ENCODE measurements at regions not wholly inside any gene's neighbourhood (a gene's known extent, or its start where the extent isn't known, plus 50 kb on each side); places are given as distances from the start of the nearest gene placed in this dataset.

DNA sequence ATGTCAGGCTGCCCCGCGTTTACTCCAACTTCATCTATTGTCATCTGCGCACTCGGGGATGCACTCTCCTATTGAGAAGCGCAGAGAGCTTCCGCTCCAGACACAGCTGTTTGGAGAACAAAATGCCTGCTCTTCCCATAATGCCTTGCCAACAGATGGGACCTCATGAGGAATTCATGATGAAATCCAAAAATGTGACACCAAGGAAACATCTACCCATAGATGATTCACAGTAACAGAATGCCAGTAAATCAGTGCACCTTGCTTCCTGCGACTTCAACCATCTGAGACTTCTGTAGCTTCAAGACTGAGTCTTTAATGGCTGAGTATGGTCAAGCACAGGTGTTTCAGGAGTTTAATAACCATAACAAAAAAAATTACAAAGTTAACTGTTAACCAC lies 1144.9 kb upstream of the GOT2 start:
- H3K79me2 ChIP-seq (ENCODE audit: low read length): no peaks in the 10 kb centered on the region
- H3K36me3 ChIP-seq (ENCODE audit: low read depth, low read length): no peaks in the 10 kb centered on the region
- H3K4me3 ChIP-seq (ENCODE audit: low read length): no peak overlapping the region
- intact Hi-C loops (cut with micrococcal nuclease): no loop called here
- no peak overlapping the region for H2AFZ ChIP-seq (ENCODE audit: low read length)
- DNase-seq (peak; percentile 30), ATAC-seq (no peak)
- ChIA-PET CTCF (no interaction called here), POLR2A (ENCODE audit: unreplicated experiment) (no interaction called here)
- H3K4me2 ChIP-seq (ENCODE audit: low read length): no peak overlapping the region
- H4K20me1 ChIP-seq (ENCODE audit: low read length): no peaks in the 10 kb centered on the region
- H3K27ac ChIP-seq (ENCODE audit: low read length): peak overlapping the region; percentile 25; the same call in 1 of the 2 replicates
- no peaks in the 10 kb centered on the region for H3K9me3 ChIP-seq (ENCODE audit: low read length)
- H3K27me3 ChIP-seq (ENCODE audit: low read length): no peaks in the 10 kb centered on the region
- H3K4me1 ChIP-seq (ENCODE audit: insufficient read depth, low read length): 0 out of 2 replicates have a peak, but pooled peaks cover 4% of the 10 kb centered on the region
- H3F3A ChIP-seq (ENCODE audit: low read length, unreplicated experiment): no peaks in the 10 kb centered on the region
- H3K9me2 ChIP-seq (replicated peaks; ENCODE audit: low read length): no peaks in the 10 kb centered on the region
- TF ChIP-seq, protein P1, sequence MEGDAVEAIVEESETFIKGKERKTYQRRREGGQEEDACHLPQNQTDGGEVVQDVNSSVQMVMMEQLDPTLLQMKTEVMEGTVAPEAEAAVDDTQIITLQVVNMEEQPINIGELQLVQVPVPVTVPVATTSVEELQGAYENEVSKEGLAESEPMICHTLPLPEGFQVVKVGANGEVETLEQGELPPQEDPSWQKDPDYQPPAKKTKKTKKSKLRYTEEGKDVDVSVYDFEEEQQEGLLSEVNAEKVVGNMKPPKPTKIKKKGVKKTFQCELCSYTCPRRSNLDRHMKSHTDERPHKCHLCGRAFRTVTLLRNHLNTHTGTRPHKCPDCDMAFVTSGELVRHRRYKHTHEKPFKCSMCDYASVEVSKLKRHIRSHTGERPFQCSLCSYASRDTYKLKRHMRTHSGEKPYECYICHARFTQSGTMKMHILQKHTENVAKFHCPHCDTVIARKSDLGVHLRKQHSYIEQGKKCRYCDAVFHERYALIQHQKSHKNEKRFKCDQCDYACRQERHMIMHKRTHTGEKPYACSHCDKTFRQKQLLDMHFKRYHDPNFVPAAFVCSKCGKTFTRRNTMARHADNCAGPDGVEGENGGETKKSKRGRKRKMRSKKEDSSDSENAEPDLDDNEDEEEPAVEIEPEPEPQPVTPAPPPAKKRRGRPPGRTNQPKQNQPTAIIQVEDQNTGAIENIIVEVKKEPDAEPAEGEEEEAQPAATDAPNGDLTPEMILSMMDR (conservative IDR thresholded peaks at IDR 0.05; ENCODE audit: low read depth, low read length): no peak
- TF ChIP-seq EZH2 (IDR thresholded peaks at IDR 0.05; ENCODE audit: low read length, unreplicated experiment) (no peak), EZH2phosphoT487 (IDR thresholded peaks at IDR 0.05; ENCODE audit: borderline replicate concordance, low read length) (no peak)
- no TSS peak for BruUV-seq (replicated peaks)
- H3K9ac ChIP-seq (ENCODE audit: low read length): no peak overlapping the region

DNA sequence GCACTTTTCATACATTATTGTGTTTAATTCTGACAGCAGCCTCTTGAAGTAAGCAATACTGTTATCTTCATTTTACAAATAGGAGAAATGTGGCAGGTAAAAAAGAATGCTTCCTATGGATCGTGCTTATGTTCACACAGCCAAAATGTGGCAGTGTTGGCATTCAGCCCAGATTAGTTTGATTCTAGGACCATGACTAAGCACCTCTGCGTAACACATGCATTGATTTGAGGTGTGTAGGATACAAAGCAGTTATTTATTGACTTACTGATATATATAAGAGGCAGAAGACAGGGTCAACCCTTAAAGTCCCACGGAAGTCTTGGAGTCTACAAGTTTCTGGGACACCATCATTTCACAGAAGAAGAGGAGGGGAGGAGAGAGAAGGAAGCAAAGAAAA lies 1144.4 kb upstream of the GOT2 start:
- H3K36me3 ChIP-seq (ENCODE audit: low read depth, low read length): no peaks in the 10 kb centered on the region
- intact Hi-C loops (cut with micrococcal nuclease): no loop called here
- TF ChIP-seq EZH2phosphoT487 (IDR thresholded peaks at IDR 0.05; ENCODE audit: borderline replicate concordance, low read length) (no peak), EZH2 (IDR thresholded peaks at IDR 0.05; ENCODE audit: low read length, unreplicated experiment) (no peak)
- TF ChIP-seq, protein P1 (conservative IDR thresholded peaks at IDR 0.05; ENCODE audit: low read depth, low read length): no peak
- H3K4me2 ChIP-seq (ENCODE audit: low read length): no peak overlapping the region
- no peaks in the 10 kb centered on the region for H3K9me2 ChIP-seq (replicated peaks; ENCODE audit: low read length)
- no peak overlapping the region for H3K9ac ChIP-seq (ENCODE audit: low read length)
- no peaks in the 10 kb centered on the region for H3F3A ChIP-seq (ENCODE audit: low read length, unreplicated experiment)
- no peaks in the 10 kb centered on the region for H4K20me1 ChIP-seq (ENCODE audit: low read length)
- ChIA-PET CTCF (no interaction called here), POLR2A (ENCODE audit: unreplicated experiment) (no interaction called here)
- no peaks in the 10 kb centered on the region for H3K9me3 ChIP-seq (ENCODE audit: low read length)
- no peak overlapping the region for H3K4me3 ChIP-seq (ENCODE audit: low read length)
- H3K27me3 ChIP-seq (ENCODE audit: low read length): no peaks in the 10 kb centered on the region
- ATAC-seq (no peak), DNase-seq (peak; percentile 66)
- H3K27ac ChIP-seq (ENCODE audit: low read length): peak overlapping the region; percentile 25; the same call in 1 of the 2 replicates
- no peak overlapping the region for H2AFZ ChIP-seq (ENCODE audit: low read length)
- BruUV-seq (replicated peaks): no TSS peak
- 0 out of 2 replicates have a peak, but pooled peaks cover 4% of the 10 kb centered on the region for H3K4me1 ChIP-seq (ENCODE audit: insufficient read depth, low read length)
- no peaks in the 10 kb centered on the region for H3K79me2 ChIP-seq (ENCODE audit: low read length)

DNA sequence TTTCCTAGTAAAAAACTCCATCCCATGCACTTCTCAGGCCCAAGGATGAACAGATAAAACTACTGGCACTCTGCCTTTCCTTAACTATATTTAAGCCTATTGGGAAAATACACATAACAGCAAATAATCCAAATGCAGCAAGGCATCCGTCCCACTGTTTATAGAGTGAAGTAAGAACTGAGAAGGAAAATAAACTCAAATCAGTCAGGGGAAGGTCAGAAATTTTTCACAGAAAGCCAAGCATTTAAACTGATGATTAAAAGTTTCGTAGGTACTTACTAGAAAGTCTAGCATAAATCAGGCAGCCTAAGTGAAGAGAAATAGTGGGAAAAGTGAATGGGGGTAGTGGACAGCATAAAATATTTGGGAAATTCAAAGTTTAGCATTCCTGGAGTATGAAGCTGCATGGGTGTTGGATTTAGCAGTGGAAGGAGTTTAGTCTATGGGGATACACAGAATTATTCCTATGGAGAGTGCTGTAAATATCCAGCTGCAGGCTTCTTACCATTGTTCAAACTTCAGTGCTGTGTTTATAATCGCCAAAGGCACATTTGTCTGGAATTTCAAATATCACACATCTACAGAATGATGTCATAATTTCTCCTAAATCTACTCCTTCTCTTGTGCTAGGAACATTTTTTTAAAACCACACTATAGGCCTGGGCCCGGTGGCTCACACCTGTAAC lies 1131.0 kb upstream of the GOT2 start:
- H3K4me3 ChIP-seq (ENCODE audit: low read length): no peak overlapping the region
- BruUV-seq (replicated peaks): no TSS peak
- H4K20me1 ChIP-seq (ENCODE audit: low read length): no peaks in the 10 kb centered on the region
- ChIA-PET CTCF (no interaction called here), POLR2A (ENCODE audit: unreplicated experiment) (no interaction called here)
- no peak for DNase-seq
- ATAC-seq: no peak
- H3K9ac ChIP-seq (ENCODE audit: low read length): no peak overlapping the region
- H3K27me3 ChIP-seq (ENCODE audit: low read length): no peaks in the 10 kb centered on the region
- H2AFZ ChIP-seq (ENCODE audit: low read length): no peak overlapping the region
- H3K9me3 ChIP-seq (ENCODE audit: low read length): no peaks in the 10 kb centered on the region
- no peak overlapping the region for H3K27ac ChIP-seq (ENCODE audit: low read length)
- H3K36me3 ChIP-seq (ENCODE audit: low read depth, low read length): no peaks in the 10 kb centered on the region
- H3K4me2 ChIP-seq (ENCODE audit: low read length): no peak overlapping the region
- H3K4me1 ChIP-seq (ENCODE audit: insufficient read depth, low read length): no peaks in the 10 kb centered on the region
- intact Hi-C loops (cut with micrococcal nuclease): no loop called here
- TF ChIP-seq, protein P1 (conservative IDR thresholded peaks at IDR 0.05; ENCODE audit: low read depth, low read length): no peak
- TF ChIP-seq EZH2phosphoT487 (IDR thresholded peaks at IDR 0.05; ENCODE audit: borderline replicate concordance, low read length): no peak
- TF ChIP-seq EZH2 (IDR thresholded peaks at IDR 0.05; ENCODE audit: low read length, unreplicated experiment): no peak
- no peaks in the 10 kb centered on the region for H3K79me2 ChIP-seq (ENCODE audit: low read length)
- no peaks in the 10 kb centered on the region for H3K9me2 ChIP-seq (replicated peaks; ENCODE audit: low read length)
- H3F3A ChIP-seq (ENCODE audit: low read length, unreplicated experiment): no peaks in the 10 kb centered on the region

Data from PC-3 (cell line).